ENCODE measurements at regions not wholly inside any gene's neighbourhood (a gene's known extent, or its start where the extent isn't known, plus 50 kb on each side); places are given as distances from the start of the nearest gene placed in this dataset.

GRCh38 chr10:125441151-125441550 lies 241.8 kb downstream of the TEX36 start:
- no peak for TF ChIP-seq EZH2 (IDR thresholded peaks at IDR 0.05; ENCODE audit: insufficient read depth, poor library complexity, severe bottlenecking)
- no peak for TF ChIP-seq EZH2phosphoT487 (IDR thresholded peaks at IDR 0.05; ENCODE audit: insufficient read depth, low read depth)
